Ascending aorta (tissue), 2 donors: ENCODE measurements at regions not wholly inside any gene's neighbourhood (a gene's known extent, or its start where the extent isn't known, plus 50 kb on each side); places are given as distances from the start of the nearest gene placed in this dataset.

Experiments
- DNase-seq, 2 donors: peaks; one replicate each; pipeline ENCODE4 v3.0.0-alpha.2; 2019; ENCODE audit warnings: low spot score in 2 of 2
- H3K27ac ChIP-seq, 2 donors: fragments of 200-600 bp; sonication (generic); one replicate each; pipeline ENCODE4 v1.5.1; 2016 to 2017; ENCODE audit warnings: mild to moderate bottlenecking in 1 of 2
- H3K27me3 ChIP-seq: fragments of 200-600 bp; sonication (generic); one replicate; pipeline ENCODE4 v1.5.1; 2017
- H3K36me3 ChIP-seq, 2 donors: fragments of 200-600 bp; sonication (generic); one replicate each; pipeline ENCODE4 v1.5.1; 2016
- H3K4me1 ChIP-seq, 2 donors: fragments of 200-600 bp; sonication (generic); one replicate each; pipeline ENCODE4 v1.5.1; 2016 to 2017; ENCODE audit warnings: mild to moderate bottlenecking in 1 of 2
- H3K4me3 ChIP-seq, 2 donors: fragments of 200-600 bp; sonication (generic); one replicate each; pipeline ENCODE4 v1.5.1; 2016 to 2017; ENCODE audit warnings: mild to moderate bottlenecking in 1 of 2
- H3K9me3 ChIP-seq, 2 donors: fragments of 200-600 bp; sonication (generic); one replicate each; pipeline ENCODE4 v1.5.1; 2016
- CTCF ChIP-seq, 3 experiments: fragments of 200-600 bp in 2 of 3; fragments of 450-650 bp in 1 of 3; sonication (generic) in 2 of 3; IDR thresholded peaks; one replicate each; pipeline ENCODE4 v1.5.1; 2016 to 2019; ENCODE audit warnings: antibody characterized with exemption in 3 of 3, mild to moderate bottlenecking in 1 of 3, moderate library complexity in 1 of 3
- intact Hi-C: fragments of 100-400 bp; cut with DNase I; formaldehyde crosslinking; loops from one replicate; pipeline ENCODE4 v1.15.1; 2023

- no peak for TF ChIP-seq CTCF (IDR thresholded peaks at IDR 0.05)
- H3K27ac ChIP-seq = peak overlapping the region; percentile 37 to 60
Observed at GRCh38 chrX:10047631-10048030, 80.5 kb downstream of the CLDN34 start.

GRCh38 chrX:10048076-10048475 is 80.9 kb downstream of the CLDN34 start:
- Histone ChIP-seq H3K4me3 (peak overlapping the region in 1 of 2 donors; percentile 19), H3K4me1 (peaks cover 0 to 5% of the 10 kb centered on the region in 2 donors), H3K9me3 (no peaks in the 10 kb centered on the region), H3K27me3 (no peaks in the 10 kb centered on the region), H3K36me3 (no peaks in the 10 kb centered on the region), H3K27ac (peak overlapping the region; percentile 37 to 60)
- no peak for DNase-seq
- no peak for TF ChIP-seq CTCF (IDR thresholded peaks at IDR 0.05)
- intact Hi-C loops = no loop called here

More at GRCh38 chrX:10047631-10048030, 80.5 kb downstream of the CLDN34 start:
- H3K27me3 ChIP-seq = no peaks in the 10 kb centered on the region
- no peaks in the 10 kb centered on the region for H3K36me3 ChIP-seq
- intact Hi-C loops = no loop called here
- peak overlapping the region in 1 of 2 donors; percentile 19 for H3K4me3 ChIP-seq
- no peak for DNase-seq
- H3K9me3 ChIP-seq = no peaks in the 10 kb centered on the region
- H3K4me1 ChIP-seq = peaks cover 0 to 5% of the 10 kb centered on the region in 2 donors

- TF ChIP-seq CTCF (IDR thresholded peaks at IDR 0.05) = no peak
- peak overlapping the region in 1 of 2 donors; percentile 19 for H3K4me3 ChIP-seq
- no peaks in the 10 kb centered on the region for H3K27me3 ChIP-seq
- intact Hi-C loops = no loop called here
- H3K4me1 ChIP-seq = peaks cover 0 to 5% of the 10 kb centered on the region in 2 donors
- peak overlapping the region in 1 of 2 donors; percentile 37 for H3K27ac ChIP-seq
- no peaks in the 10 kb centered on the region for H3K9me3 ChIP-seq
- DNase-seq = no peak
- H3K36me3 ChIP-seq = no peaks in the 10 kb centered on the region
Observed at GRCh38 chrX:10048707-10049106, 81.5 kb downstream of the CLDN34 start.

GRCh38 chrX:10049236-10049635 is 82.1 kb downstream of the CLDN34 start:
- Histone ChIP-seq H3K4me3 (no peak overlapping the region), H3K4me1 (peaks cover 0 to 5% of the 10 kb centered on the region in 2 donors), H3K27ac (peak overlapping the region in 1 of 2 donors; percentile 37), H3K36me3 (no peaks in the 10 kb centered on the region), H3K9me3 (no peaks in the 10 kb centered on the region), H3K27me3 (no peaks in the 10 kb centered on the region)
- DNase-seq = no peak
- intact Hi-C loops = no loop called here
- TF ChIP-seq CTCF (IDR thresholded peaks at IDR 0.05) = no peak

- Histone ChIP-seq H3K9me3 (no peaks in the 10 kb centered on the region), H3K4me1 (no peaks in the 10 kb centered on the region), H3K27ac (no peak overlapping the region), H3K36me3 (no peaks in the 10 kb centered on the region), H3K27me3 (no peaks in the 10 kb centered on the region), H3K4me3 (no peak overlapping the region)
- TF ChIP-seq CTCF (IDR thresholded peaks at IDR 0.05) = no peak
- no peak for DNase-seq
- intact Hi-C loops = loop anchor here (2.0 kb wide), 1 partner anchor 34 kb away; no protein-coding TSS in a partner anchor
Observed at GRCh38 chrX:10050481-10050880, 83.3 kb downstream of the CLDN34 start.
